Stimulated activated CD8-positive, alpha-beta memory T cell treated with anti-CD3 and anti-CD28 coated beads, Interleukin-12 subunit alpha, Interleukin-12 subunit beta, amount 100 ng/mL, for 1 hour (primary cell): ENCODE measurements at regions not wholly inside any gene's neighbourhood (a gene's known extent, or its start where the extent isn't known, plus 50 kb on each side); places are given as distances from the start of the nearest gene placed in this dataset.

Source experiments
- DNase-seq: peaks from one replicate; pipeline ENCODE4 v3.0.0-alpha.2; 2020; ENCODE audit warnings: low read depth

GRCh38 chr5:42351956-42352355, 71.3 kb upstream of the GHR start:
- no peak for DNase-seq

DNA sequence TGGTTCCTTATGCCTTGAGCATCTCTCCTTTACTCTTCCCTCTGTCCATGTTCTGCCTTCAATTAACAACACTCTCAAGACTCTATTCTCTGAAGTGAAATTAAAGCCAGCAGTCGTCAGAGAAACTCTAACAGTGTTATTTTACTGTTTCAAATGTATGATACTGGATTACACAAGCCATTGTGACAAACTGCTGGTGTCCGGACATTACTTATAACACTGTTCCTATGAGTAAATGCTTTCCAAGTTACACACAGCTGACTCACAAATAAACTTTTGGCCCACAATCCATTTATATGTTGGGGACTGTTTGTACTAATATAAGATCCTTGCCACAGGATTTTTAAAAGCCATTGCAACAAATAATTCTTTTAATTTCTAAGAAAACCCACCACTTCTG, 63.2 kb upstream of the GHR start:
- DNase-seq, result no peak

DNA sequence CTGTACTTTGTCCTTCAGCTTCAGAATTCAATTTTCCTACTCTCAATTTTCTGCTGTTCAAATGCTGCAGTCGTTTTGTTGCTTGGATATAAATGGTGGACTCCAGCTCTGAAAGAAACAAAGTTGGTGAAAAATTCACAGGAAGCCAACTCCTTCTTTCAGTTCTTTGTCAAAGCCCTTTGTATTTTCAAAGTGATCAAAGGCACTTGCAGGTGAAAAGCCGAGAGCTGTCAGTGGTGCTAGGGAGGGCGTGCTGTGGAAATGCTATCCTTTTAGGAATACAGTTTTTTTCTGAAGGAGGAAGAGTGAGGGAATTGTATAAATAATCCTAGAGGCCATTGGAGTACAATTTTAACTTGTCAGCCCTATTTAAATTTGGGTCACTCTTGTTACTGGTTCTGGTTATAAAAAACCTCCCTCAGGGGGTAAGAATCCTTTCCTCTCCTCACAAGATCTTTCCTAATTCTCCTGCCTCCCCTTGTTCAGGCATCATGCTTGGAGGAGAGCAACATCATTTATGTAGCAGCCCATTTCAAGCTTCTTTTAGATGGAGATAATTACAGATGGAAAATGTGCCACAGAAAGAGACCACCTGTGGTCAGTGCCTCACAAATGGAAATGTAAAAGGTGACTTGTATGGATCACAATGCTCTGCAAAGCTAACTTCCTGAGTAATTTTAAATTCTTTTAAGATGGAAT, 62.5 kb upstream of the GHR start:
- DNase-seq, result no peak

GRCh38 chr5:42361315-42361688, 61.9 kb upstream of the GHR start:
- DNase-seq, result no peak

DNA sequence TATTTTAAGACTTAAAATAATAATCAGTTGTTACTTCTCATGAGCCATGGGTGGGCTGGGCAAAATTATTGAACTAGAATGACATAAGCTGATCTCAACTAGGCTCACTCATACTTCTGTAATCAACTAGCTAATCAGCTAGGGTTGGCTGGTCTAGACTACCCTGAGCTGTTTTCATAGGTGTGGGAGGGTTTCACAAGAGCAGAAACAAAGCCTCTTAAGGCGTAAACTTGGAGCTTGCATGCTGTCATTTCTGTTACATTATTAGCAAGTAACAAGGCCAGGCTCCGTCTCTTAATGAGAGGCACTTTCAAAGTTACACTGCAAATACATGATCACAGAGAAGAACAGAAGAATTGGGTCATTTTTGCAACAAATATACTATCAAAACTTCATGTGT, 57.2 kb upstream of the GHR start:
- DNase-seq, result no peak
